GM12878 (cell line): ENCODE measurements at regions not wholly inside any gene's neighbourhood (a gene's known extent, or its start where the extent isn't known, plus 50 kb on each side); places are given as distances from the start of the nearest gene placed in this dataset.

ENCODE experiments used
- EGR1 ChIP-seq, 2 experiments: IDR thresholded peaks; 1 replicate in 1 of 2; 2 replicates in 1 of 2; pipeline ENCODE4 v1.6.1; 2011 to 2012; ENCODE audit warnings: low read depth in 2 of 2, low read length in 2 of 2, borderline replicate concordance in 1 of 2, mild to moderate bottlenecking in 1 of 2, moderate library complexity in 1 of 2
- SP1 ChIP-seq: IDR thresholded peaks from one replicate; pipeline ENCODE4 v1.6.1; 2011; ENCODE audit warnings: low read depth, low read length
- ZNF274 ChIP-seq: IDR thresholded peaks from one replicate; pipeline ENCODE4 v1.8.0; 2011; ENCODE audit not compliant: insufficient read length, insufficient read depth
- TF ChIP-seq, protein P1 (sequence below), 3 experiments: IDR thresholded peaks in 2 of 3; conservative IDR thresholded peaks in 1 of 3; 2 replicates each; pipeline ENCODE4 v1.5.1; 2011; ENCODE audit warnings: low read depth in 3 of 3, low read length in 3 of 3, mild to moderate bottlenecking in 3 of 3, control low read depth in 2 of 3, moderate library complexity in 2 of 3, inconsistent platforms in 1 of 3, mixed read lengths in 1 of 3; ENCODE audit not compliant: control insufficient read depth in 2 of 3, insufficient read depth in 1 of 3; ENCODE audit errors: extremely low read depth in 1 of 3

DNA sequence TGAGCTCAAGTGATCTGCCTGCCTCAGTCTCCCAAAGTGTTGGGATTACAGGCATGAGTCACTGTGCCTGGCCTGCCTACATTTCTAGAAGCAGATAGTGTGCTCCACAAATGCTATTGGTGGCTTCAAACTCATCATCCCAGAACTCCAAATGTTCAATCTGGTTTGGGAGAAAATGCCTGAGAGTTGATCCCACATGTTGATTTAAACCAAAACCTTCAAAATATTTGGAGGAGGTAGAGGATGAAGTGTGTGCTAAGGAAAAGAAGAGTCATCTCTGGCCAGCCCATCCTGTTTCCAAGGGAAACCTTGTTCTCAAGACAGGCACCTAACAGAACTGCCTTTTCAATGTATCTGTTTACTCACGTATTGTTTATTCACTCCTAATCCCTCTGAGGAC, 55.4 kb upstream of the GRHL3 start:
- TF ChIP-seq ZNF274 (no peak), EGR1 (IDR thresholded peaks at IDR 0.05; ENCODE audit: borderline replicate concordance in 1 of 2, low read depth in 2 of 2, low read length in 2 of 2) (no peak), SP1 (no peak)
- TF ChIP-seq, protein P1, sequence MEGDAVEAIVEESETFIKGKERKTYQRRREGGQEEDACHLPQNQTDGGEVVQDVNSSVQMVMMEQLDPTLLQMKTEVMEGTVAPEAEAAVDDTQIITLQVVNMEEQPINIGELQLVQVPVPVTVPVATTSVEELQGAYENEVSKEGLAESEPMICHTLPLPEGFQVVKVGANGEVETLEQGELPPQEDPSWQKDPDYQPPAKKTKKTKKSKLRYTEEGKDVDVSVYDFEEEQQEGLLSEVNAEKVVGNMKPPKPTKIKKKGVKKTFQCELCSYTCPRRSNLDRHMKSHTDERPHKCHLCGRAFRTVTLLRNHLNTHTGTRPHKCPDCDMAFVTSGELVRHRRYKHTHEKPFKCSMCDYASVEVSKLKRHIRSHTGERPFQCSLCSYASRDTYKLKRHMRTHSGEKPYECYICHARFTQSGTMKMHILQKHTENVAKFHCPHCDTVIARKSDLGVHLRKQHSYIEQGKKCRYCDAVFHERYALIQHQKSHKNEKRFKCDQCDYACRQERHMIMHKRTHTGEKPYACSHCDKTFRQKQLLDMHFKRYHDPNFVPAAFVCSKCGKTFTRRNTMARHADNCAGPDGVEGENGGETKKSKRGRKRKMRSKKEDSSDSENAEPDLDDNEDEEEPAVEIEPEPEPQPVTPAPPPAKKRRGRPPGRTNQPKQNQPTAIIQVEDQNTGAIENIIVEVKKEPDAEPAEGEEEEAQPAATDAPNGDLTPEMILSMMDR (IDR thresholded peaks at IDR 0.05 in 2 of 3, conservative IDR thresholded peaks at IDR 0.05 in 1 of 3; ENCODE audit: control insufficient read depth in 2 of 3, extremely low read depth in 1 of 3, insufficient read depth in 1 of 3, low read depth in 3 of 3, low read length in 3 of 3), result no peak
